ENCODE measurements at regions not wholly inside any gene's neighbourhood (a gene's known extent, or its start where the extent isn't known, plus 50 kb on each side); places are given as distances from the start of the nearest gene placed in this dataset.

DNA sequence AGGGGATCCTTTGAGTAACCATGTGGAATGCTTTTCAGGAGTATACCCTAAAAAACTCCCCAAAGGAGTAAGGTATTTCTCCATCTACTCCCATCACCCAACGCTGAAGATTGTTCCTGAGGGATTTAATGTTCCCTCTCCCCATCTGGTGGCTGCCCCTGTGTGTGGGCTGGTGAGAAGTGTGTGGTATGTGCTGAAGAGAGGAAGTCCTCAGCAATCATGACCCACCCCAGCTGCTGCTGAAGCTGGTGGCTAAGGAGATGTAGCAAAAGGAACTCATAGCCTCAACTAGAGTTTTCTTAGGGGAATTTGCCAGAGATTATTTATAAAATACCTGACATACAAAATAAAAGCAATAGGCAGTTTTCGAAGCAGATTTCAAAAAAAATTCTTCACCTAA, 114.3 kb upstream of the JAG1 start:
- TF ChIP-seq, protein P1, sequence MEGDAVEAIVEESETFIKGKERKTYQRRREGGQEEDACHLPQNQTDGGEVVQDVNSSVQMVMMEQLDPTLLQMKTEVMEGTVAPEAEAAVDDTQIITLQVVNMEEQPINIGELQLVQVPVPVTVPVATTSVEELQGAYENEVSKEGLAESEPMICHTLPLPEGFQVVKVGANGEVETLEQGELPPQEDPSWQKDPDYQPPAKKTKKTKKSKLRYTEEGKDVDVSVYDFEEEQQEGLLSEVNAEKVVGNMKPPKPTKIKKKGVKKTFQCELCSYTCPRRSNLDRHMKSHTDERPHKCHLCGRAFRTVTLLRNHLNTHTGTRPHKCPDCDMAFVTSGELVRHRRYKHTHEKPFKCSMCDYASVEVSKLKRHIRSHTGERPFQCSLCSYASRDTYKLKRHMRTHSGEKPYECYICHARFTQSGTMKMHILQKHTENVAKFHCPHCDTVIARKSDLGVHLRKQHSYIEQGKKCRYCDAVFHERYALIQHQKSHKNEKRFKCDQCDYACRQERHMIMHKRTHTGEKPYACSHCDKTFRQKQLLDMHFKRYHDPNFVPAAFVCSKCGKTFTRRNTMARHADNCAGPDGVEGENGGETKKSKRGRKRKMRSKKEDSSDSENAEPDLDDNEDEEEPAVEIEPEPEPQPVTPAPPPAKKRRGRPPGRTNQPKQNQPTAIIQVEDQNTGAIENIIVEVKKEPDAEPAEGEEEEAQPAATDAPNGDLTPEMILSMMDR (conservative IDR thresholded peaks at IDR 0.05 in 1 of 2, IDR thresholded peaks at IDR 0.05 in 1 of 2; ENCODE audit: extremely low read depth in 1 of 2, insufficient read depth in 1 of 2, low read depth in 1 of 2, low read length in 2 of 2) = no peak
- TF ChIP-seq EZH2 (IDR thresholded peaks at IDR 0.05; ENCODE audit: borderline replicate concordance, low read length) = no peak

All from mammary epithelial cell (primary cell).